ENCODE measurements at regions not wholly inside any gene's neighbourhood (a gene's known extent, or its start where the extent isn't known, plus 50 kb on each side); places are given as distances from the start of the nearest gene placed in this dataset.

DNA sequence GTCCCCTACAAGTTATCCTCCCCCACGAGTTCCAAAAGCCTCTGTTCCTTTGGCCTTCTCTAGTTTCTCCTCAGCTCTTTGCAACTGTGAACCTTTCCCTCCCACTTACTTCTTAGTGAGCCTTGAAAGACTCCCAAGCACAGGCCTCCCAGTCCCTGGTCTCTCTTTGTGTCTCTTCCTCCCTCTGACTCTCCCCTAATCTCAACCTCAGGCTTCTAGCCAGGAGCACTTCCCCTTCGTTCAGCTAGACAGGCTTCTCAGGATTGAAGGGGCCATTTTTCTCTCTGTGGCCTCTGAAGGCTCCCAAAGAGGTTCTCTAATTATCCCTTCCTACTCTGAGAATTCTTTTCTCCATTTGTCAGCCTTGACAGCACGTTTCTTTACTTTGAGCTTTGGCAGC, 50.2 kb upstream of the PHYHIPL start:
- TF ChIP-seq CTCF (IDR thresholded peaks at IDR 0.05) (no peak), POLR2A (IDR thresholded peaks at IDR 0.05) (no peak), POLR2AphosphoS5 (IDR thresholded peaks at IDR 0.05; ENCODE audit: insufficient read depth in 1 of 2, low read depth in 1 of 2) (no peak)
